ENCODE measurements at regions not wholly inside any gene's neighbourhood (a gene's known extent, or its start where the extent isn't known, plus 50 kb on each side); places are given as distances from the start of the nearest gene placed in this dataset.

DNA sequence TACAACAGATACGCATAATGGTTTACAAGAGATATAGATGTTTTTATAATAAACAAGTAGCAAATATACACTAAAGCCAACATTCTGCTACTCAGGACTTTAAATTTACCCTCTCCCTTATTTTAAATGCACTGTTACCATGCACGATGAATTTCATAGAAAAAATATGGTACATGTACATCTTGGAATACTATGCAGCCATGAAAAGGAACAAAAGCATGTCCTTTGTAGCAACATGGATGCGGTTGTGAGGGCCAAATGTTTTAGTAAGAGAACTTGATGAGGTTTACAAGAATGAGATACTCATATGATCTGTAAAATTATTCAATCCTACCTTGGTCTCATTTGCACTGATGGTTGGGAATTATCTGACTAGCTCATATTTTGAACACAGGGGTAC is 769.3 kb downstream of the VGLL3 start:
- no peaks in the 10 kb centered on the region for H3K9me3 ChIP-seq (ENCODE audit: insufficient read depth, low read depth)
- POLR2A ChIA-PET (ENCODE audit: unreplicated experiment), result no interaction called here
- intact Hi-C loops (cut with micrococcal nuclease; ENCODE audit: unreplicated experiment), result no loop called here

GRCh38 chr3:86208772-86209171 is 782.2 kb downstream of the VGLL3 start:
- Histone ChIP-seq H2AFZ (no peak overlapping the region), H3K79me2 (ENCODE audit: low read depth) (no peaks in the 10 kb centered on the region), H3K9me3 (ENCODE audit: insufficient read depth, low read depth) (no peaks in the 10 kb centered on the region; the same call in 1 of the 2 replicates), H3K4me1 (replicated peaks; ENCODE audit: insufficient read depth) (no peaks in the 10 kb centered on the region), H3K27me3 (ENCODE audit: insufficient read depth, low read depth) (no peaks in the 10 kb centered on the region), H3K4me3 (no peak overlapping the region), H3F3A (ENCODE audit: insufficient read depth, low read depth) (no peaks in the 10 kb centered on the region), H3K4me2 (no peak overlapping the region), H3K9me2 (ENCODE audit: insufficient read depth) (no peaks in the 10 kb centered on the region), H3K36me3 (ENCODE audit: low read depth) (no peaks in the 10 kb centered on the region), H3K27ac (no peak overlapping the region), H4K20me1 (ENCODE audit: insufficient read depth) (no peaks in the 10 kb centered on the region)
- ChIA-PET CTCF (no interaction called here), POLR2A (ENCODE audit: unreplicated experiment) (no interaction called here)
- DNase-seq, result no peak
- no TSS peak for BruUV-seq (replicated peaks)
- intact Hi-C loops (cut with micrococcal nuclease; ENCODE audit: unreplicated experiment), result no loop called here
- TF ChIP-seq CTCF (conservative IDR thresholded peaks at IDR 0.05) (no peak), EZH2 (IDR thresholded peaks at IDR 0.05; ENCODE audit: low read depth) (no peak)

More for the DNA sequence above, 769.3 kb downstream of the VGLL3 start:
- no peaks in the 10 kb centered on the region for H3F3A ChIP-seq (ENCODE audit: insufficient read depth, low read depth)
- no peaks in the 10 kb centered on the region for H3K79me2 ChIP-seq (ENCODE audit: low read depth)
- no peak for DNase-seq
- no peaks in the 10 kb centered on the region for H3K9me2 ChIP-seq (ENCODE audit: insufficient read depth)
- H3K27ac ChIP-seq, result no peak overlapping the region
- H2AFZ ChIP-seq, result no peak overlapping the region
- H3K4me1 ChIP-seq (replicated peaks; ENCODE audit: insufficient read depth), result peaks cover 4% of the 10 kb centered on the region; the same call in 1 of the 2 replicates
- CTCF ChIA-PET, result no interaction called here
- no peaks in the 10 kb centered on the region for H4K20me1 ChIP-seq (ENCODE audit: insufficient read depth)
- H3K36me3 ChIP-seq (ENCODE audit: low read depth), result no peaks in the 10 kb centered on the region
- H3K4me2 ChIP-seq, result no peak overlapping the region
- TF ChIP-seq CTCF (conservative IDR thresholded peaks at IDR 0.05) (no peak), EZH2 (IDR thresholded peaks at IDR 0.05; ENCODE audit: low read depth) (no peak)
- no peak overlapping the region for H3K4me3 ChIP-seq
- BruUV-seq (replicated peaks), result no TSS peak
- H3K27me3 ChIP-seq (ENCODE audit: insufficient read depth, low read depth), result no peaks in the 10 kb centered on the region

DNA sequence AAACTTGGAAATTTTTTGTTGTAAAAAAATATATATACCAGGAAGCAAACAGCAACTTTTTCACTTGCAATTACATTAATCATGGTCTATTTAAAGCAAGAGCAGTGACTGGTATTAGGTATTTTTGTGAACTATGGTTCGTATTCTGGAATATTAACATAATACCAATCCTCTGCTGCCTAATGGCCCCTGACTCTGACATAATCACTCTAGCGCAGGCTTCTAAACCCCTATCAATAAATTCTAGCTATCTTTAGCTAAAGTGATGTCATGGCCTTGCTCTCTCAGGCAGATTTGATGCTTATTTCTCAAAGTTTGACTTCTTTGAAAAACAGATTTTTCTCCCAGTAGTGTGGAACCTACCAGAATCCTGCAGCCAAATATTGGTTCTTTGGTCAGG is 808.3 kb downstream of the VGLL3 start:
- no peak overlapping the region for H3K4me3 ChIP-seq
- no peak overlapping the region for H3K4me2 ChIP-seq
- no peaks in the 10 kb centered on the region for H3K9me3 ChIP-seq (ENCODE audit: insufficient read depth, low read depth)
- H3K27ac ChIP-seq, result no peak overlapping the region
- intact Hi-C loops (cut with micrococcal nuclease; ENCODE audit: unreplicated experiment), result no loop called here
- H3K4me1 ChIP-seq (replicated peaks; ENCODE audit: insufficient read depth), result no peaks in the 10 kb centered on the region
- H3F3A ChIP-seq (ENCODE audit: insufficient read depth, low read depth), result no peaks in the 10 kb centered on the region
- H4K20me1 ChIP-seq (ENCODE audit: insufficient read depth), result no peaks in the 10 kb centered on the region
- no peak for DNase-seq
- no peaks in the 10 kb centered on the region for H3K36me3 ChIP-seq (ENCODE audit: low read depth)
- no peaks in the 10 kb centered on the region for H3K79me2 ChIP-seq (ENCODE audit: low read depth)
- TF ChIP-seq CTCF (conservative IDR thresholded peaks at IDR 0.05), result no peak
- no peak for TF ChIP-seq EZH2 (IDR thresholded peaks at IDR 0.05; ENCODE audit: low read depth)
- CTCF ChIA-PET, result no interaction called here
- BruUV-seq (replicated peaks), result no TSS peak
- H3K27me3 ChIP-seq (ENCODE audit: insufficient read depth, low read depth), result no peaks in the 10 kb centered on the region
- no peak overlapping the region for H2AFZ ChIP-seq
- POLR2A ChIA-PET (ENCODE audit: unreplicated experiment), result no interaction called here
- H3K9me2 ChIP-seq (ENCODE audit: insufficient read depth), result no peaks in the 10 kb centered on the region
